ENCODE measurements at regions not wholly inside any gene's neighbourhood (a gene's known extent, or its start where the extent isn't known, plus 50 kb on each side); places are given as distances from the start of the nearest gene placed in this dataset.

- no peaks in the 10 kb centered on the region for H3K27me3 Mint-ChIP-seq
- H3K4me1 Mint-ChIP-seq (ENCODE audit: low read depth): no peaks in the 10 kb centered on the region
- H3K27ac Mint-ChIP-seq: no peak overlapping the region
- H3K36me3 Mint-ChIP-seq (ENCODE audit: low read depth): no peaks in the 10 kb centered on the region
- H3K4me3 Mint-ChIP-seq: no peak overlapping the region
- H3K9me3 Mint-ChIP-seq: peaks cover 10% of the 10 kb centered on the region
These were observed 622.7 kb downstream of the METTL15 start for GRCh38 chr11:28730889-28731288.

GRCh38 chr11:28730336-28730735, 622.1 kb downstream of the METTL15 start:
- H3K9me3 Mint-ChIP-seq: peaks cover 10% of the 10 kb centered on the region
- no peak overlapping the region for H3K27ac Mint-ChIP-seq
- H3K27me3 Mint-ChIP-seq: no peaks in the 10 kb centered on the region
- no peak overlapping the region for H3K4me3 Mint-ChIP-seq
- no peaks in the 10 kb centered on the region for H3K4me1 Mint-ChIP-seq (ENCODE audit: low read depth)
- H3K36me3 Mint-ChIP-seq (ENCODE audit: low read depth): no peaks in the 10 kb centered on the region

- Mint-ChIP-seq H3K9me3 (peaks cover 10% of the 10 kb centered on the region), H3K4me3 (no peak overlapping the region), H3K36me3 (ENCODE audit: low read depth) (no peaks in the 10 kb centered on the region), H3K27ac (no peak overlapping the region), H3K4me1 (ENCODE audit: low read depth) (no peaks in the 10 kb centered on the region), H3K27me3 (no peaks in the 10 kb centered on the region)
These were observed 621.2 kb downstream of the METTL15 start for GRCh38 chr11:28729339-28729738.

- no peak overlapping the region for H3K4me3 Mint-ChIP-seq
- no peaks in the 10 kb centered on the region for H3K27me3 Mint-ChIP-seq
- no peaks in the 10 kb centered on the region for H3K36me3 Mint-ChIP-seq (ENCODE audit: low read depth)
- peaks cover 10% of the 10 kb centered on the region for H3K9me3 Mint-ChIP-seq
- H3K4me1 Mint-ChIP-seq (ENCODE audit: low read depth): no peaks in the 10 kb centered on the region
- no peak overlapping the region for H3K27ac Mint-ChIP-seq
These were observed 620.5 kb downstream of the METTL15 start for GRCh38 chr11:28728666-28729065.

- Mint-ChIP-seq H3K27me3 (no peaks in the 10 kb centered on the region), H3K27ac (no peak overlapping the region), H3K36me3 (ENCODE audit: low read depth) (no peaks in the 10 kb centered on the region), H3K9me3 (peaks cover 10% of the 10 kb centered on the region), H3K4me1 (ENCODE audit: low read depth) (no peaks in the 10 kb centered on the region), H3K4me3 (no peak overlapping the region)
These were observed 619.1 kb downstream of the METTL15 start for GRCh38 chr11:28727254-28727653.

- H3K4me1 Mint-ChIP-seq (ENCODE audit: low read depth): no peaks in the 10 kb centered on the region
- no peaks in the 10 kb centered on the region for H3K36me3 Mint-ChIP-seq (ENCODE audit: low read depth)
- no peaks in the 10 kb centered on the region for H3K27me3 Mint-ChIP-seq
These were observed 618.2 kb downstream of the METTL15 start for GRCh38 chr11:28726432-28726831.

GRCh38 chr11:28715726-28716125, 607.5 kb downstream of the METTL15 start:
- no peak overlapping the region for H3K27ac Mint-ChIP-seq
- H3K27me3 Mint-ChIP-seq: no peaks in the 10 kb centered on the region
- no peaks in the 10 kb centered on the region for H3K9me3 Mint-ChIP-seq
- no peaks in the 10 kb centered on the region for H3K36me3 Mint-ChIP-seq (ENCODE audit: low read depth)
- H3K4me1 Mint-ChIP-seq (ENCODE audit: low read depth): no peaks in the 10 kb centered on the region
- no peak overlapping the region for H3K4me3 Mint-ChIP-seq

More at GRCh38 chr11:28726432-28726831, 618.2 kb downstream of the METTL15 start:
- Mint-ChIP-seq H3K4me3 (no peak overlapping the region), H3K27ac (no peak overlapping the region), H3K9me3 (peaks cover 10% of the 10 kb centered on the region)

- Mint-ChIP-seq H3K27ac (no peak overlapping the region), H3K36me3 (ENCODE audit: low read depth) (no peaks in the 10 kb centered on the region), H3K27me3 (no peaks in the 10 kb centered on the region), H3K9me3 (peaks cover 6% of the 10 kb centered on the region), H3K4me3 (no peak overlapping the region), H3K4me1 (ENCODE audit: low read depth) (no peaks in the 10 kb centered on the region)
These were observed 605.7 kb downstream of the METTL15 start for GRCh38 chr11:28713850-28714249.

GRCh38 chr11:28708075-28708474, 599.9 kb downstream of the METTL15 start:
- no peaks in the 10 kb centered on the region for H3K36me3 Mint-ChIP-seq (ENCODE audit: low read depth)
- H3K27ac Mint-ChIP-seq: no peak overlapping the region
- no peak overlapping the region for H3K4me3 Mint-ChIP-seq
- no peaks in the 10 kb centered on the region for H3K27me3 Mint-ChIP-seq
- H3K9me3 Mint-ChIP-seq: peaks cover 6% of the 10 kb centered on the region
- H3K4me1 Mint-ChIP-seq (ENCODE audit: low read depth): no peaks in the 10 kb centered on the region

- Mint-ChIP-seq H3K27me3 (no peaks in the 10 kb centered on the region), H3K4me3 (no peak overlapping the region), H3K27ac (no peak overlapping the region), H3K9me3 (no peaks in the 10 kb centered on the region), H3K36me3 (ENCODE audit: low read depth) (no peaks in the 10 kb centered on the region), H3K4me1 (ENCODE audit: low read depth) (no peaks in the 10 kb centered on the region)
These were observed 596.6 kb downstream of the METTL15 start for GRCh38 chr11:28704801-28705200.

GRCh38 chr11:28703371-28703770, 595.2 kb downstream of the METTL15 start:
- Mint-ChIP-seq H3K27ac (no peak overlapping the region), H3K4me1 (ENCODE audit: low read depth) (no peaks in the 10 kb centered on the region), H3K4me3 (no peak overlapping the region), H3K27me3 (no peaks in the 10 kb centered on the region), H3K36me3 (ENCODE audit: low read depth) (no peaks in the 10 kb centered on the region), H3K9me3 (no peaks in the 10 kb centered on the region)

GRCh38 chr11:28702871-28703270, 594.7 kb downstream of the METTL15 start:
- Mint-ChIP-seq H3K36me3 (ENCODE audit: low read depth) (no peaks in the 10 kb centered on the region), H3K4me1 (ENCODE audit: low read depth) (no peaks in the 10 kb centered on the region)

GRCh38 chr11:28702450-28702790, 594.2 kb downstream of the METTL15 start:
- Mint-ChIP-seq H3K36me3 (ENCODE audit: low read depth) (no peaks in the 10 kb centered on the region), H3K4me3 (no peak overlapping the region), H3K27ac (no peak overlapping the region), H3K27me3 (no peaks in the 10 kb centered on the region), H3K9me3 (no peaks in the 10 kb centered on the region), H3K4me1 (ENCODE audit: low read depth) (no peaks in the 10 kb centered on the region)

More at GRCh38 chr11:28702871-28703270, 594.7 kb downstream of the METTL15 start:
- Mint-ChIP-seq H3K9me3 (no peaks in the 10 kb centered on the region), H3K4me3 (no peak overlapping the region), H3K27ac (no peak overlapping the region), H3K27me3 (no peaks in the 10 kb centered on the region)

- no peak overlapping the region for H3K27ac Mint-ChIP-seq
- no peaks in the 10 kb centered on the region for H3K27me3 Mint-ChIP-seq
- no peaks in the 10 kb centered on the region for H3K9me3 Mint-ChIP-seq
- H3K36me3 Mint-ChIP-seq (ENCODE audit: low read depth): no peaks in the 10 kb centered on the region
- no peak overlapping the region for H3K4me3 Mint-ChIP-seq
- H3K4me1 Mint-ChIP-seq (ENCODE audit: low read depth): no peaks in the 10 kb centered on the region
These were observed 593.7 kb downstream of the METTL15 start for GRCh38 chr11:28701760-28702449.

GRCh38 chr11:28699701-28700100, 591.5 kb downstream of the METTL15 start:
- no peaks in the 10 kb centered on the region for H3K36me3 Mint-ChIP-seq (ENCODE audit: low read depth)
- H3K27ac Mint-ChIP-seq: no peak overlapping the region
- no peaks in the 10 kb centered on the region for H3K9me3 Mint-ChIP-seq
- H3K4me1 Mint-ChIP-seq (ENCODE audit: low read depth): no peaks in the 10 kb centered on the region
- no peaks in the 10 kb centered on the region for H3K27me3 Mint-ChIP-seq
- no peak overlapping the region for H3K4me3 Mint-ChIP-seq

Measured in stimulated activated naive CD8-positive, alpha-beta T cell treated with anti-CD3 and anti-CD28 coated beads, Interleukin-15, Interleukin-2, amounts not matched to agents 100 ng/mL and 50 ng/mL, for 24 hours (primary cell).